WERI-Rb-1 (cell line): ENCODE measurements at regions not wholly inside any gene's neighbourhood (a gene's known extent, or its start where the extent isn't known, plus 50 kb on each side); places are given as distances from the start of the nearest gene placed in this dataset.
"Not testable (repeated sequence)": the region's sequence is repeated elsewhere in the genome, so short reads cannot be mapped to it uniquely, and the experiment has no call there.

Source experiments
- DNase-seq: peaks from one replicate; pipeline ENCODE4 v3.0.0-alpha.2; 2020
- H3K27ac ChIP-seq: fragments of 250-450 bp; sonication (Bioruptor Pico); 2 replicates; pipeline ENCODE4 v1.5.1; 2020; ENCODE audit warnings: mild to moderate bottlenecking, moderate library complexity
- H3K27me3 ChIP-seq: fragments of 250-450 bp; sonication (Bioruptor Pico); 2 replicates; pipeline ENCODE4 v1.5.1; 2021; ENCODE audit warnings: mild to moderate bottlenecking, low read depth, moderate library complexity; ENCODE audit not compliant: insufficient read depth, severe bottlenecking
- H3K36me3 ChIP-seq: fragments of 250-450 bp; sonication (Bioruptor Pico); 2 replicates; pipeline ENCODE4 v1.5.1; 2020; ENCODE audit warnings: mild to moderate bottlenecking, moderate library complexity
- H3K4me3 ChIP-seq: 2 replicates; pipeline ENCODE4 v1.5.1; 2011; ENCODE audit warnings: low read depth, mild to moderate bottlenecking, control low read depth, low read length
- H3K9me3 ChIP-seq: fragments of 250-450 bp; sonication (Bioruptor Pico); 2 replicates; pipeline ENCODE4 v1.5.1; 2021; ENCODE audit warnings: mild to moderate bottlenecking, moderate library complexity; ENCODE audit not compliant: severe bottlenecking
- CTCF ChIP-seq: IDR thresholded peaks from 2 replicates; pipeline ENCODE4 v1.5.1; 2011; ENCODE audit warnings: low read depth, mild to moderate bottlenecking, control low read depth, inconsistent platforms, low read length

- H3K4me3 ChIP-seq: no peak overlapping the region
- TF ChIP-seq CTCF: no peak
- no peak for DNase-seq
- H3K9me3 ChIP-seq: no peaks in the 10 kb centered on the region
- no peaks in the 10 kb centered on the region for H3K36me3 ChIP-seq
- no peaks in the 10 kb centered on the region for H3K27me3 ChIP-seq
- H3K27ac ChIP-seq: no peak overlapping the region
Measured at GRCh38 chr2:133888107-133888506, 319.8 kb upstream of the NCKAP5 start.

- DNase-seq: no peak
- H3K4me3 ChIP-seq: no peak overlapping the region
- no peaks in the 10 kb centered on the region for H3K9me3 ChIP-seq
- H3K27ac ChIP-seq: no peak overlapping the region
- TF ChIP-seq CTCF: no peak
- H3K27me3 ChIP-seq: no peaks in the 10 kb centered on the region
- no peaks in the 10 kb centered on the region; the same call in 1 of the 2 replicates for H3K36me3 ChIP-seq
Measured at GRCh38 chr2:133888621-133889219, 320.5 kb upstream of the NCKAP5 start.

DNA sequence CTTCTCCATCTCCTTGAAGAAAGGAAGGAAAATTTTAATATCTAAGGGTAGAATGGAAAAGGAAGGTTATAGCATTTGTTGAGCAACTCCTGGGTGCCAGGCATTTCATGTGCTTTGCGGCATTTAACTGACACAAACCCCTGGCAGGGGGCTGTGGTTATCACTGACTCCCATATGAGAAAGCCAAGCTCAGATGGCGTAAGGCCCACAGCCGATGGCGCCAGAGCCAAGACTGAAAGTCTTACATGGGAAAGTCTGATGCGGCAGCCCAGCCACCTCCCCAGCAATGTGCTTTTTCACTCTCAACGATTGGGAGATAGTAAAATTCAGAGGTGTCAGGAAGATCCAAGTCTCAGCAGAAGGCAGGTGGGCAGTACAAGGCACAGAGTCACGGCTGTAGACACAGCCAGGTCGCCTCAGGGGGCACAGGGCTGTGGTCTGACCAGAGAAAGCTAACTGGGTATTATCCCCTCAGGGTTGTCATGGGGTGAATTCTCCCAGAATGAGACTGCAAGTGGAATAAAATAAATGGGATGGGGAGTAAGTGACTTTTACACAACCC lies 324.2 kb upstream of the NCKAP5 start:
- no peaks in the 10 kb centered on the region; the same call in 1 of the 2 replicates for H3K36me3 ChIP-seq
- no peak overlapping the region for H3K4me3 ChIP-seq
- TF ChIP-seq CTCF: no peak
- no peaks in the 10 kb centered on the region for H3K27me3 ChIP-seq
- no peak overlapping the region for H3K27ac ChIP-seq
- H3K9me3 ChIP-seq: no peaks in the 10 kb centered on the region
- DNase-seq: no peak

- no peak for DNase-seq
- Histone ChIP-seq H3K36me3 (no peaks in the 10 kb centered on the region; the same call in 1 of the 2 replicates), H3K27ac (no peak overlapping the region), H3K9me3 (no peaks in the 10 kb centered on the region), H3K27me3 (no peaks in the 10 kb centered on the region), H3K4me3 (no peak overlapping the region)
- no peak for TF ChIP-seq CTCF
Measured at GRCh38 chr2:133894429-133894828, 326.2 kb upstream of the NCKAP5 start.

- H3K9me3 ChIP-seq, H3K27ac ChIP-seq, H3K36me3 ChIP-seq, H3K4me3 ChIP-seq, DNase-seq, H3K27me3 ChIP-seq: not testable (repeated sequence)
Measured at GRCh38 chr2:133897838-133898237, 329.6 kb upstream of the NCKAP5 start.

- no peaks in the 10 kb centered on the region for H3K27me3 ChIP-seq
- no peaks in the 10 kb centered on the region for H3K36me3 ChIP-seq
- H3K4me3 ChIP-seq: no peak overlapping the region
- no peak for TF ChIP-seq CTCF
- DNase-seq: no peak
- H3K9me3 ChIP-seq: no peaks in the 10 kb centered on the region
- no peak overlapping the region for H3K27ac ChIP-seq
Measured at GRCh38 chr2:133900909-133901308, 332.6 kb upstream of the NCKAP5 start.
